Activated naive CD4-positive, alpha-beta T cell treated with anti-CD3 and anti-CD28 coated beads for 36 hours (primary cell): ENCODE measurements at regions not wholly inside any gene's neighbourhood (a gene's known extent, or its start where the extent isn't known, plus 50 kb on each side); places are given as distances from the start of the nearest gene placed in this dataset.
"Not testable (repeated sequence)": the region's sequence is repeated elsewhere in the genome, so short reads cannot be mapped to it uniquely, and the experiment has no call there.

Source experiments
- CTCF ChIA-PET: fragments of 350-600 bp; sonication (Branson Sonifier 250); formaldehyde crosslinking; loops from one replicate; lab custom pipeline; 2021; ENCODE audit warnings: antibody characterized with exemption; lab: Charles Lee
- DNase-seq: peaks from one replicate; pipeline ENCODE4 v3.0.0-alpha.2; 2020
- H3K27ac Mint-ChIP-seq: one replicate; pipeline ENCODE4 v1.8.0; 2021; ENCODE audit warnings: mild to moderate bottlenecking, mixed read lengths
- H3K27me3 Mint-ChIP-seq: one replicate; pipeline ENCODE4 v1.8.0; 2021; ENCODE audit warnings: low read depth, mixed read lengths
- H3K36me3 Mint-ChIP-seq: one replicate; pipeline ENCODE4 v1.8.0; 2021; ENCODE audit warnings: low read depth, mixed read lengths
- H3K4me1 Mint-ChIP-seq: one replicate; pipeline ENCODE4 v1.8.0; 2021; ENCODE audit warnings: low read depth, mixed read lengths
- H3K4me3 Mint-ChIP-seq: one replicate; pipeline ENCODE4 v1.8.0; 2021; ENCODE audit warnings: mild to moderate bottlenecking, moderate library complexity, mixed read lengths
- H3K9me3 Mint-ChIP-seq: one replicate; pipeline ENCODE4 v1.8.0; 2021; ENCODE audit warnings: mixed read lengths
- intact Hi-C: fragments of 100-400 bp; cut with micrococcal nuclease; formaldehyde crosslinking; loops from one replicate; pipeline ENCODE4 v1.15.1; 2023

- H3K4me1 Mint-ChIP-seq = peaks cover 11% of the 10 kb centered on the region
- H3K27ac Mint-ChIP-seq = no peak overlapping the region
- CTCF ChIA-PET = no interaction called here
- no peaks in the 10 kb centered on the region for H3K36me3 Mint-ChIP-seq
- DNase-seq = no peak
- intact Hi-C loops = no loop called here
- no peak overlapping the region for H3K4me3 Mint-ChIP-seq
- H3K27me3 Mint-ChIP-seq = no peaks in the 10 kb centered on the region
- no peaks in the 10 kb centered on the region for H3K9me3 Mint-ChIP-seq
These were observed 105.0 kb downstream of the NFKBIZ start for GRCh38 chr3:101954361-101954760.

DNA sequence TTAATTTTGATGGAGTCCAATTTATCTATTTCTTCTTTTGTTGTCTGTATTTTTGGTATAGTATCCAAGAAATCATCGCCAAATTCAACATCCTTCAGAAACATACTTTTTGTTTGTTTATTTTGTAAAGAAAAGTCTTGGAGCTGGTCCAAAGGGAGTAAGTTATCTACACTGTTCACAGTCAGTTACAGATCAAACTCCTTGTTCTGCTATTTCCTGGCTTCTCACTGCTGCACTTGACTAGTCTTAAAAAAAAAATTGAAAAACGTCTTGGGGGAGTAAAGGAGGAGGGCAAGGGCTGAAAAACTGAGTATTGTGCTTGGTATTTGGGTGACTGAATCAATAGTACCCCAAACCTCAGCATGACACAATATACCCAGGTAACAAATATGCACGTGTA lies 105.6 kb downstream of the NFKBIZ start:
- Mint-ChIP-seq H3K27ac (no peak overlapping the region), H3K36me3 (no peaks in the 10 kb centered on the region), H3K27me3 (no peaks in the 10 kb centered on the region), H3K4me3 (no peak overlapping the region), H3K9me3 (no peaks in the 10 kb centered on the region), H3K4me1 (peaks cover 8% of the 10 kb centered on the region)
- intact Hi-C loops = no loop called here
- CTCF ChIA-PET = no interaction called here
- no peak for DNase-seq

DNA sequence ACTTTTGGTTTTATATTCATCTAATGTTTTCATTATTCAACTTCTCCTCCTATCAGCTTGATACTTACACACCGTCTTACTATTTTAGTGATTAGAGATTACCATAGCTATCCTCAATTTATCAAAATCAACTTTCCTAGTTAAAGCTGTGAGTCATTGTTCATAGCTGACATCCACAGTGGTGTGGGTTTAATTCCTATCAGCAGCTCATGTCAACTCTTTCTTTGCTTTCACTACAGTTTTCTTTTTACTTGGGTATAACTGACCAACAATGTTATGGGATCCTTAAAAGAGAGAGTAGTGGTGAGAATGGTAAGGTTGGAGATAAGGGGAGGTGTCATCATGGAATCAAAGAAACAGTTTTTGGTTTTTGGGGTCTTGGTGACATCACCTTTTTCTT lies 112.7 kb downstream of the NFKBIZ start:
- peaks cover 31% of the 10 kb centered on the region for H3K4me1 Mint-ChIP-seq
- H3K27ac Mint-ChIP-seq = no peak overlapping the region
- no peaks in the 10 kb centered on the region for H3K36me3 Mint-ChIP-seq
- CTCF ChIA-PET = interaction anchor here (0.7 to 1.1 kb wide), 4 partner anchors 26 to 267 kb away, joined by 3 to 6 read pairs (median 3); no protein-coding TSS in a partner anchor
- no peak overlapping the region for H3K4me3 Mint-ChIP-seq
- no peak for DNase-seq
- H3K27me3 Mint-ChIP-seq = no peaks in the 10 kb centered on the region
- peaks cover 2% of the 10 kb centered on the region for H3K9me3 Mint-ChIP-seq
- intact Hi-C loops = no loop called here

DNA sequence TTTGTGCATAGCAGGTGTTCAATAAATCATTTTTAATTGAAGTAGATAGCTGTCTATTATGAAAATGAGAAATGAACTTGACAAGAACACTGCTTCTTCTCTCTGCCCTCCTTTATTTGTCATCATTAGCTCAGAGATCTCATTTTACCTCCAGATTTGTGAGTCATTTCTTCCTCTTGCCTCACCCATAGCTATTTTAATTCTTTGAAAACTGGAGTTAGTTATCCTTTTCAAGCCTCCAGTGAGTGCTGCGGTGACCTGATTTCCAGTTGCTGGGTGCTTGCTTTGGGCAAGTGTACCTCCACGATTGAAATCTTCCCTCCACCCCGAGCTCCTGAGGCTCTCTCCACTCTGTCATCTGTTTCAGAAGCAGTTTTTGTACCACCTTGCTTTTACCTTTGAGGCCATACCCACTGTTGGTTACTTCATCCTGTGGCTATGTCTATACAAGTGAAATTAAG lies 114.6 kb downstream of the NFKBIZ start:
- H3K27ac Mint-ChIP-seq = peak overlapping the region; percentile 80
- CTCF ChIA-PET = interaction anchor here (0.7 to 2.0 kb wide), 3 partner anchors 150 to 261 kb away, joined by 3 to 8 read pairs (median 5); no protein-coding TSS in a partner anchor
- H3K27me3 Mint-ChIP-seq = no peaks in the 10 kb centered on the region
- H3K9me3 Mint-ChIP-seq = peaks cover 7% of the 10 kb centered on the region
- intact Hi-C loops = loop anchor here (1.0 kb wide), 7 partner anchors 21 to 114 kb away; no protein-coding TSS in a partner anchor
- peak overlapping the region; percentile 27 for H3K4me3 Mint-ChIP-seq
- peaks cover 31% of the 10 kb centered on the region for H3K4me1 Mint-ChIP-seq
- DNase-seq = peak; percentile 77
- H3K36me3 Mint-ChIP-seq = no peaks in the 10 kb centered on the region

GRCh38 chr3:101964861-101965260 lies 115.5 kb downstream of the NFKBIZ start:
- CTCF ChIA-PET = interaction anchor here (2.0 kb wide), 1 partner anchor 151 kb away, joined by 5 read pairs; no protein-coding TSS in a partner anchor
- peaks cover 9% of the 10 kb centered on the region for H3K9me3 Mint-ChIP-seq

DNA sequence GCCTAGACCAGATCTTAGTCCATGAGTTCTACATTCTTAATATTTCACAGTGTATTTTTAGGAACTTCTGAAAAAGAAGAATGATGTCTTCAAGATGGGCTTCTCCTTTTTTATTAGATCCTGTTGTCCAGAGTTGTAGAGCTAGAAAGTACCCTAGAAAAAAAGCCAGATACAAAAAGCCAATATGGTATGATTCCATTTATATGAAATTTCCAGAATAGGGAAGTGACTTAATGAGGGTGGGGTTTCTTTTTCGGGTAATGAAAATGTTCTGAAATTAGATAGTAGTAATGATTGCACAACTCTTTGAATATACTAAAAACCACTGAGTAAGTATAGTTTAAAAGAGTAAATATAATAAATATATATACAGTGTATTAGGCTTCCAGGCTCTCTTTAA lies 116.9 kb downstream of the NFKBIZ start:
- intact Hi-C loops = no loop called here
- Mint-ChIP-seq H3K9me3 (peaks cover 8% of the 10 kb centered on the region), H3K36me3 (no peaks in the 10 kb centered on the region)

More at GRCh38 chr3:101964861-101965260, 115.5 kb downstream of the NFKBIZ start:
- intact Hi-C loops = loop anchor here (1.0 kb wide), 7 partner anchors 22 to 115 kb away; no protein-coding TSS in a partner anchor
- H3K4me3 Mint-ChIP-seq = no peak overlapping the region
- peaks cover 31% of the 10 kb centered on the region for H3K4me1 Mint-ChIP-seq
- DNase-seq = no peak
- H3K36me3 Mint-ChIP-seq = no peaks in the 10 kb centered on the region
- H3K27me3 Mint-ChIP-seq = no peaks in the 10 kb centered on the region
- H3K27ac Mint-ChIP-seq = peak overlapping the region; percentile 13

DNA sequence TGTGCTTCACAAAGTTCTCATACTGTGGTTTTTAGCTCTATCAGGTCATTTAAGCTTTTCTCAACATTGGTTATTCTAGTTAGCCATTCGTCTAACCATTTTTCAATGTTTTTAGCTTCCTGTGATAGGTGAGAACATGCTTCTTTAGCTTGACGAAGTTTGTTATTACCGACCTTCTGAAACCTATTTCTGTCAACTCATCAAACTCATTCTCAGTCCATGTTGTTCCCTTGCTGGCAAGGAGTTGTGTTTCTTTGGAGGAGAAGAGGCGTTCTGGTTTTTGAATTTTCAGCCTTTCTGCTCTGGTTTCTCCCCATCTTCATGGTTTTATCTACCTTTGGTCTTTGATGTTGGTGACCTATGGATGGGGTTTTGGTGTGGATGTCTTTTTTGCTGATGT lies 120.9 kb downstream of the NFKBIZ start:
- no peaks in the 10 kb centered on the region for H3K36me3 Mint-ChIP-seq
- no peaks in the 10 kb centered on the region for H3K27me3 Mint-ChIP-seq
- intact Hi-C loops = no loop called here
- no peak for DNase-seq
- H3K27ac Mint-ChIP-seq = no peak overlapping the region
- peaks cover 8% of the 10 kb centered on the region for H3K9me3 Mint-ChIP-seq
- H3K4me3 Mint-ChIP-seq = no peak overlapping the region
- peaks cover 10% of the 10 kb centered on the region for H3K4me1 Mint-ChIP-seq
- CTCF ChIA-PET = no interaction called here

More for the DNA sequence above, 116.9 kb downstream of the NFKBIZ start:
- Mint-ChIP-seq H3K27me3 (no peaks in the 10 kb centered on the region), H3K27ac (no peak overlapping the region), H3K4me3 (no peak overlapping the region), H3K4me1 (peaks cover 31% of the 10 kb centered on the region)
- CTCF ChIA-PET = interaction anchor here (1.5 kb wide), 1 partner anchor 262 kb away, joined by 5 read pairs; no protein-coding TSS in a partner anchor
- DNase-seq = no peak

GRCh38 chr3:101970905-101971304 lies 121.6 kb downstream of the NFKBIZ start:
- CTCF ChIA-PET = no interaction called here
- Mint-ChIP-seq H3K4me1 (peaks cover 10% of the 10 kb centered on the region), H3K27ac (no peak overlapping the region), H3K4me3 (no peak overlapping the region), H3K27me3 (no peaks in the 10 kb centered on the region), H3K36me3 (no peaks in the 10 kb centered on the region), H3K9me3 (peaks cover 8% of the 10 kb centered on the region)
- no peak for DNase-seq
- intact Hi-C loops = no loop called here

GRCh38 chr3:101972430-101973162 lies 123.3 kb downstream of the NFKBIZ start:
- Mint-ChIP-seq H3K36me3 (no peaks in the 10 kb centered on the region), H3K9me3 (peaks cover 8% of the 10 kb centered on the region), H3K4me1 (peaks cover 10% of the 10 kb centered on the region), H3K27ac (no peak overlapping the region), H3K27me3 (no peaks in the 10 kb centered on the region), H3K4me3 (no peak overlapping the region)
- no peak for DNase-seq
- intact Hi-C loops = no loop called here
- CTCF ChIA-PET = interaction anchor here (0.7 to 1.2 kb wide), 2 partner anchors 20 to 252 kb away, joined by 3 read pairs; no protein-coding TSS in a partner anchor

- no peak for DNase-seq
- CTCF ChIA-PET = no interaction called here
- no peak overlapping the region for H3K27ac Mint-ChIP-seq
- intact Hi-C loops = no loop called here
- H3K9me3 Mint-ChIP-seq = peaks cover 8% of the 10 kb centered on the region
- H3K4me1 Mint-ChIP-seq = peaks cover 10% of the 10 kb centered on the region
- H3K4me3 Mint-ChIP-seq = no peak overlapping the region
- no peaks in the 10 kb centered on the region for H3K36me3 Mint-ChIP-seq
- no peaks in the 10 kb centered on the region for H3K27me3 Mint-ChIP-seq
These were observed 123.8 kb downstream of the NFKBIZ start for GRCh38 chr3:101973163-101973505.

DNA sequence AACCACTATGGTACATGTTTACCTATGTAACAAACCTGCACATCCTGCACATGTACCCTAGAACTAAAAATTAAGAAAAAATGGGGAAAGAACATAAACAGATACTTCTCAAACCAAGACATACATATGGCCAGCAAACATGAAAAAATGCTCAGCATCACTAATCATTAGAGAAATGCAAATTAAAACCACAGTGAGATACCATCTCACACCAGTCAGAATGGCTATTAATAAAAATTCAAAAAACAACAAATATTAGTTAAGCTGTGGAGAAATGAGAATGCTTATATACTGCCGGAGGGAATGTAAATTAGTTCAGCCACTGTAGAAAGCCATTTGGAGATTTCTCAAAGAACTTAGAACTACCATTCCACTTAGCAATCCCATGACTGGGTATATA lies 126.1 kb downstream of the NFKBIZ start:
- H3K36me3 Mint-ChIP-seq, DNase-seq, H3K4me1 Mint-ChIP-seq, CTCF ChIA-PET, H3K27ac Mint-ChIP-seq, H3K4me3 Mint-ChIP-seq, H3K27me3 Mint-ChIP-seq, H3K9me3 Mint-ChIP-seq, intact Hi-C loops: not testable (repeated sequence)

DNA sequence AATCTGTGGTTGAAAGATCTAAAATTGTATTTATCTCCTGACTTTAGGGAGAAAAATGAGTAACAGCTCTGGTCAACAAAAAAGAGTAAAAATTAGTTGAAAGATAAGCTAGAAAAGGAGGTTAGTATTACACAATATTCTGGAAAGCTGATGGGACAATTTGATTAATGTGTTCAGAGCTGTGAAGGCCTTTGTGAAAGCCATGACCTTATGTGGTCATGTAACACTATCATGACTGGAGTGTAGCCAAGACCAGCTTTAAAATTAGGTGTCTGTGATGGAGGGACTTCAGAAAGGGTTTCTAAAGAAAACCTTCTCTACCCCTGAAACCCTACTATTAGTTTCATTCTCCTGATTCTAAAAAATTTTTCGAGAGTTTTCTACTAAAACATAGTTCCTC lies 127.2 kb downstream of the NFKBIZ start:
- intact Hi-C loops = no loop called here
- H3K9me3 Mint-ChIP-seq = no peaks in the 10 kb centered on the region
- no peaks in the 10 kb centered on the region for H3K27me3 Mint-ChIP-seq
- no peak overlapping the region for H3K4me3 Mint-ChIP-seq
- CTCF ChIA-PET = interaction anchor here (0.6 kb wide), 1 partner anchor 108 kb away, joined by 3 read pairs; no protein-coding TSS in a partner anchor
- no peak overlapping the region for H3K27ac Mint-ChIP-seq
- H3K36me3 Mint-ChIP-seq = no peaks in the 10 kb centered on the region
- H3K4me1 Mint-ChIP-seq = peaks cover 10% of the 10 kb centered on the region
- DNase-seq = no peak

DNA sequence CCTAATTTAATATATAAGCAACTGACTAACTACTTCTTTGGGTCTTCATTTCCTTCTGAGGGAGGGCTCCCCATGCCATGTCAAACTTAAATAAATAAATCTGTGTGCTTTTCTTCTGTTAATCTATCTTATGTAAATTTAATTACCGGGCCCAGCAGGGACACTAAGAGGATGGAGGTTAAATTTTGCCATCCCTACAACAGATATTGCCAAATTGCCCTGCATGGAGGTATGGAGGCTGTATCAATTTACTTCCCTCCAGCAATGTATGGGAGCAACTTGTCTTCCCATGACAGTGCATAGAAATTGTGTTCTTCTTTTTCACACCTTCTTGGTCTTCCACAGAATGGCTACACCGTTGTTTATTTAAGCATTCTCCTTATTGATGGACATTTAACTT lies 129.0 kb downstream of the NFKBIZ start:
- Mint-ChIP-seq H3K4me3 (no peak overlapping the region), H3K9me3 (no peaks in the 10 kb centered on the region), H3K27ac (no peak overlapping the region), H3K36me3 (no peaks in the 10 kb centered on the region), H3K4me1 (no peaks in the 10 kb centered on the region), H3K27me3 (no peaks in the 10 kb centered on the region)
- CTCF ChIA-PET = interaction anchor here (1.1 kb wide), 1 partner anchor 247 kb away, joined by 3 read pairs; no protein-coding TSS in a partner anchor
- intact Hi-C loops = no loop called here
- DNase-seq = no peak
